BLaER1 (cell line): ENCODE measurements at regions not wholly inside any gene's neighbourhood (a gene's known extent, or its start where the extent isn't known, plus 50 kb on each side); places are given as distances from the start of the nearest gene placed in this dataset.
"Not testable (repeated sequence)": the region's sequence is repeated elsewhere in the genome, so short reads cannot be mapped to it uniquely, and the experiment has no call there.

Source experiments
- H3K27ac ChIP-seq: shearing (Covaris generic); formaldehyde crosslinking; 2 replicates; pipeline ENCODE4 v1.8.1; 2022
- H3K27me3 ChIP-seq: shearing (Covaris generic); formaldehyde crosslinking; 2 replicates; pipeline ENCODE4 v1.8.1; 2022
- H3K36me3 ChIP-seq: shearing (Covaris generic); formaldehyde crosslinking; 2 replicates; pipeline ENCODE4 v1.8.1; 2022
- H3K4me1 ChIP-seq: shearing (Covaris generic); formaldehyde crosslinking; 2 replicates; pipeline ENCODE4 v1.8.1; 2022
- H3K4me2 ChIP-seq: shearing (Covaris generic); formaldehyde crosslinking; 2 replicates; pipeline ENCODE4 v1.8.1; 2022
- H3K4me3 ChIP-seq: shearing (Covaris generic); formaldehyde crosslinking; 2 replicates; pipeline ENCODE4 v1.8.1; 2022
- H3K9ac ChIP-seq: shearing (Covaris generic); formaldehyde crosslinking; 2 replicates; pipeline ENCODE4 v1.8.1; 2022
- H3K9me3 ChIP-seq: shearing (Covaris generic); formaldehyde crosslinking; 2 replicates; pipeline ENCODE4 v1.8.1; 2022
- H4K20me1 ChIP-seq: shearing (Covaris generic); formaldehyde crosslinking; 2 replicates; pipeline ENCODE4 v1.8.1; 2022
- Cebpa-rat ChIP-seq: shearing (Covaris generic); IDR thresholded peaks from 2 replicates; pipeline ENCODE4 v1.8.1; 2022

- no peaks in the 10 kb centered on the region for H4K20me1 ChIP-seq
- H3K36me3 ChIP-seq: no peaks in the 10 kb centered on the region
- H3K4me3 ChIP-seq: no peak overlapping the region
- no peak for TF ChIP-seq Cebpa-rat
- no peak overlapping the region for H3K27ac ChIP-seq
- H3K4me2 ChIP-seq: no peak overlapping the region
- H3K27me3 ChIP-seq: no peaks in the 10 kb centered on the region
- H3K4me1 ChIP-seq: no peaks in the 10 kb centered on the region
- no peak overlapping the region for H3K9ac ChIP-seq
- H3K9me3 ChIP-seq: no peaks in the 10 kb centered on the region
Observed at GRCh38 chr16:77511053-77511452, 76.2 kb upstream of the ADAMTS18 start.

DNA sequence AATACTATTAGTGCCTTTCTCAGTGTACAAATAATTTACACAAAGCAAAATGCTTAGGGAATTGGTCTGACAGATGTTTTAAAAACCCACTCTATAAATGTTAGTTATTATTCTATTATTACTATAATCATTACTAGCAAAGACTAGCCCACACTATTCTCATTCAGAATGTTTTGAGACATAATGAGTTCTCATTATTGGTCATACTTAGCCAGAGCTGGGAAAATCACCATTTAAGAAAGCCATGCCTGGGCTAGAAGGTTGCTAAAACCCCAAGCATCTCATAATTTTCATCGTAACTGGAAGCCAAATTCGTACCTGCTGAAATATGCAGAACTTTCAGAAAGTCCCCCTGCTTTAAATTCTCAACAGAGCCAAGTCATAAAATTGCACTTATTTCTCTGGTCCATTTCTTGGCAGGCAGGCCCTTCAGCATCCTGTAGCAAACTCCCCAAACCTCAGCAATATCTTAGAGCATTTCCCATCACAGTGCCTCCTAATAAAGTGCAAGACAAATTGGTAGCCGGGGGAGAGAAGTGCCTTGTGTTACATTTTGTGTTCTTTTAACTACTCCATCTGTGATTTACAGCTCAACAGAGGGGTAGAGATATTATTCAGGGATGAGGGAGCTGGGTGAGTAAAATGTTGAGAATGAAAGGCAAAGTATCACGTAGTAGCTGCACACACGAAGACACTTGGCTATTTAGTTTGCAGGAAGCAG lies 79.8 kb upstream of the ADAMTS18 start:
- Histone ChIP-seq H3K4me2 (no peak overlapping the region), H3K9me3 (no peaks in the 10 kb centered on the region)

DNA sequence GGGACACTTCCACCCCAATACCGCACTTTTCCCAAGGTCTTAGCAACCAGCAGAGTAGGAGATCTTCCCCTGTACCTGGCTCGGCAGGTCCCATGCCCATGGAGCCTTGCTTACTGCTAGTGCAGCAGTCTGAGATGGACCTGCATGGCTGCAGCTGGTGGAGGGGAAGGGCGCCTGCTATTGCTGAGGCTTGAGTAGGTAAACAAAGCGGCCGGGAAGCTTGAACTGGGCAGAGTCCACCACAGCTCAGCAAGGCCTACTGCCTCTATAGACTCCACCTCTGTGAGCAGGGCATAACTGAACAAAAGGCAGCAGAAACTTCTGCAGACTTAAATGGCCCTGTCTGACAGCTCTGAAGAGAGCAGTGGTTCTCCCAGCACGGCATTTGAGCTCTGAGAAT lies 90.4 kb upstream of the ADAMTS18 start:
- peaks cover 29% of the 10 kb centered on the region for H3K9me3 ChIP-seq
- not testable (repeated sequence) for H3K27ac ChIP-seq, H3K27me3 ChIP-seq, H3K9ac ChIP-seq, H3K4me1 ChIP-seq, H4K20me1 ChIP-seq, H3K36me3 ChIP-seq, H3K4me2 ChIP-seq, H3K4me3 ChIP-seq

More for the DNA sequence above, 79.8 kb upstream of the ADAMTS18 start:
- Histone ChIP-seq H4K20me1 (no peaks in the 10 kb centered on the region), H3K4me3 (no peak overlapping the region), H3K36me3 (no peaks in the 10 kb centered on the region), H3K27me3 (no peaks in the 10 kb centered on the region), H3K4me1 (no peaks in the 10 kb centered on the region), H3K27ac (no peak overlapping the region), H3K9ac (no peak overlapping the region)
- no peak for TF ChIP-seq Cebpa-rat

DNA sequence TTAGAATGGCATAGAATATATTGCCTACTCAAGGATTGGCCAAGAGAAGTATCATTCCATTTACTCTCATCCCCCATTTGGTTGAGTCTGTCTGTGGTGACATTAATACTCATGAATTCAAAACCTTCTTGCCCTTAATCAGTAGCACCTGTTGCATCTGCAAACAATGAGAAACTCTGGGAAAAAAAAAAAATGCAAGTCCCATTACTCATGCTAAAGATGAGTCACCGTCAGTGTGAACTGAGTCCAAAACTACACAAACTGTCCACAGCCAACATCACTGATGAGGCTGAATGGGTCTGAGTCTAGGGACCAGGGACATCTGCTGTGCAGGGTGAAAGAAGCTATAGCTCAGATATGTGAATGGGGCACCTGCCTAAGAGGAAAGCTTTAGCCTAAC lies 96.9 kb upstream of the ADAMTS18 start:
- H3K9ac ChIP-seq: no peak overlapping the region

GRCh38 chr16:77536809-77537208 lies 102.0 kb upstream of the ADAMTS18 start:
- no peaks in the 10 kb centered on the region for H3K27me3 ChIP-seq
- no peak overlapping the region for H3K4me3 ChIP-seq
- no peak overlapping the region for H3K4me2 ChIP-seq
- no peaks in the 10 kb centered on the region for H3K36me3 ChIP-seq
- TF ChIP-seq Cebpa-rat: no peak
- H3K4me1 ChIP-seq: peaks cover 6% of the 10 kb centered on the region; the same call in 1 of the 2 replicates
- H3K9ac ChIP-seq: no peak overlapping the region
- H3K9me3 ChIP-seq: no peaks in the 10 kb centered on the region
- H3K27ac ChIP-seq: no peak overlapping the region
- no peaks in the 10 kb centered on the region for H4K20me1 ChIP-seq

More for the DNA sequence above, 96.9 kb upstream of the ADAMTS18 start:
- Histone ChIP-seq H3K27ac (no peak overlapping the region), H3K27me3 (no peaks in the 10 kb centered on the region), H3K9me3 (no peaks in the 10 kb centered on the region), H3K4me1 (no peaks in the 10 kb centered on the region), H4K20me1 (no peaks in the 10 kb centered on the region), H3K4me3 (no peak overlapping the region), H3K4me2 (no peak overlapping the region), H3K36me3 (no peaks in the 10 kb centered on the region)
- TF ChIP-seq Cebpa-rat: no peak

DNA sequence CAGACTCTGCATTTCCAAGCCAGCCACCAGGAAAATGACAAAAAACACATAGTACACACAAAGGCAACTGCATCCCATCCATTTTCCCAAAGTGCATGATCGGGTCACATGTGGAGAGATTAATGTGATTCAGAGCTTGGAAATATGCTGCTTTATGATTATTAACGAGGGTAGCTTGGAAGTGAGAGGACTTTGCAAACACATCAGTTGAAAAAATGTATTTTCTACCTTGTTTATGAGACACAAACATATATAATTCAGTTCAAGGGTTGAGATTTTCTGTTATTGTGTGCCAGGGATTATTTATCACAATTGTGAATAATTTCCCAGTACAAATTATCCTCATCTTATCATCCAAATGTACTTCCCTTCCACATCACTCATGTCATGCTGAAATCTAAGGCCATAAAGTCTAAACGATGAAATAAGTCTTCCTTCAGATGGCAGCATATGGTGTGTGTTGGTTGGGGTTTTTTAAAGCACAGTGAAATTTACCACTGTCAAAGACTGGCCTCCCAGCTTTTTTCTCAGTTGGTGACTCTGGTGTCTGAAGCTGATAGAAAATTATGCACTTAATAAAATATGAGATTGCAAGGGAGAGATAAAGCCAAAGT lies 104.7 kb upstream of the ADAMTS18 start:
- no peak overlapping the region for H3K4me3 ChIP-seq
- H4K20me1 ChIP-seq: no peaks in the 10 kb centered on the region
- H3K4me1 ChIP-seq: peaks cover 6% of the 10 kb centered on the region; the same call in 1 of the 2 replicates
- no peak for TF ChIP-seq Cebpa-rat
- no peaks in the 10 kb centered on the region for H3K9me3 ChIP-seq
- H3K27ac ChIP-seq: no peak overlapping the region
- H3K9ac ChIP-seq: no peak overlapping the region
- no peaks in the 10 kb centered on the region for H3K36me3 ChIP-seq
- no peak overlapping the region for H3K4me2 ChIP-seq
- H3K27me3 ChIP-seq: no peaks in the 10 kb centered on the region

- Histone ChIP-seq H4K20me1 (no peaks in the 10 kb centered on the region), H3K9me3 (no peaks in the 10 kb centered on the region), H3K9ac (no peak overlapping the region), H3K27ac (no peak overlapping the region), H3K36me3 (no peaks in the 10 kb centered on the region), H3K27me3 (no peaks in the 10 kb centered on the region), H3K4me2 (no peak overlapping the region), H3K4me3 (no peak overlapping the region), H3K4me1 (peaks cover 6% of the 10 kb centered on the region; the same call in 1 of the 2 replicates)
- TF ChIP-seq Cebpa-rat: no peak
Observed at GRCh38 chr16:77540646-77541045, 105.8 kb upstream of the ADAMTS18 start.

DNA sequence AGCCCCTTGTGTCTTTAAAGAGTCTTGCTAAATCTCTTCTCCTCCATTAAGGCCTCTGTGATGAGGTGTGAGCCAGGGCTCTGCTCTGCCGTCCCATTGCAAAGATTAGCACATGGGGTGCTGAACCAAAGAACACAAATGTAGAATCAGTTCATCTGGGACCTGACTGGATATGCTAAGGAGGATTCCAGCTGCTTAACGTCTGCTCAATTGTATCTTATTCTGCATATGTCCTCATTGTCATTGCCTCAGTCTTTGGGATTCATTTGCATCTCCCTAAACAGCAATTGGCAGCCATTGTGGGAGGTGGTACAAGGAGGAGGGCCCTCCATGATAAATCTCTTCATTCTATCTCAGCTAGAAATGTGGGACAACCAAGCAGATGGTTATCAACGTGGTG lies 106.3 kb upstream of the ADAMTS18 start:
- no peaks in the 10 kb centered on the region for H4K20me1 ChIP-seq
- H3K4me3 ChIP-seq: no peak overlapping the region
- H3K36me3 ChIP-seq: no peaks in the 10 kb centered on the region
- peaks cover 6% of the 10 kb centered on the region; the same call in 1 of the 2 replicates for H3K4me1 ChIP-seq
- H3K27me3 ChIP-seq: no peaks in the 10 kb centered on the region
- H3K9me3 ChIP-seq: no peaks in the 10 kb centered on the region
- no peak overlapping the region for H3K4me2 ChIP-seq
- H3K9ac ChIP-seq: no peak overlapping the region
- no peak for TF ChIP-seq Cebpa-rat
- no peak overlapping the region for H3K27ac ChIP-seq

DNA sequence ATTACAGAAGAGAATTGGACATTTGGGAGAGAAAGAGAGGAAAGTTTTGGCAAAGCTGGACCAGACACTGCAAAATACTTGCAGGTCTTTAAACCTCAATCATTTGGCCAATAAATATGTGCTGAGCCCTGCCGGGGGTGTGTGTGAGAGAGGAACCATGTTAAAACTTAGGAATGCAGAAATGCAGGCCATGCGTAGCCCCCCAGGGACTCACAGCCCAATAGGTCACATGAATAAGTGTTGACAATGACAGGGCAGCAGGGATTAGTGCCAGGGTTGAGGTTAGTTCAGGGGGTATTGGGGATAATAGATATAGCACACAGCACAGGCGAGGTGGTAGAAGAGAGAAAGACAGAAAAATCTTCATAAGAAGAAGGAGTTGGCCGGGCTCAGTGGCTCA lies 113.3 kb upstream of the ADAMTS18 start:
- Histone ChIP-seq H3K27me3 (no peaks in the 10 kb centered on the region), H3K9me3 (no peaks in the 10 kb centered on the region), H3K4me1 (peaks cover 13% of the 10 kb centered on the region), H3K27ac (no peak overlapping the region), H3K9ac (no peak overlapping the region), H3K36me3 (no peaks in the 10 kb centered on the region), H3K4me3 (no peak overlapping the region), H3K4me2 (peak overlapping the region; percentile 42), H4K20me1 (no peaks in the 10 kb centered on the region)
- no peak for TF ChIP-seq Cebpa-rat

- Histone ChIP-seq H3K4me2 (peak overlapping the region; percentile 42), H3K27me3 (no peaks in the 10 kb centered on the region), H3K4me1 (peaks cover 13% of the 10 kb centered on the region), H4K20me1 (no peaks in the 10 kb centered on the region), H3K36me3 (no peaks in the 10 kb centered on the region), H3K9me3 (no peaks in the 10 kb centered on the region), H3K27ac (no peak overlapping the region), H3K9ac (no peak overlapping the region), H3K4me3 (no peak overlapping the region)
- TF ChIP-seq Cebpa-rat: no peak
Observed at GRCh38 chr16:77548766-77549165, 113.9 kb upstream of the ADAMTS18 start.
